SK-N-MC (cell line): ENCODE measurements at regions not wholly inside any gene's neighbourhood (a gene's known extent, or its start where the extent isn't known, plus 50 kb on each side); places are given as distances from the start of the nearest gene placed in this dataset.

Experiments
- EZH2 ChIP-seq: fragments of 200-600 bp; sonication (generic); IDR thresholded peaks from one replicate; pipeline ENCODE4 v1.6.1; 2017; ENCODE audit warnings: antibody characterized with exemption
- POLR2AphosphoS5 ChIP-seq: IDR thresholded peaks from 2 replicates; pipeline ENCODE4 v1.6.1; 2012; ENCODE audit warnings: mild to moderate bottlenecking, low read depth, low read length, borderline replicate concordance

GRCh38 chr2:118641711-118642110, 205.7 kb downstream of the EN1 start:
- TF ChIP-seq POLR2AphosphoS5: no peak
- no peak for TF ChIP-seq EZH2
